Endothelial cell (in vitro differentiated cells): ENCODE measurements at regions not wholly inside any gene's neighbourhood (a gene's known extent, or its start where the extent isn't known, plus 50 kb on each side); places are given as distances from the start of the nearest gene placed in this dataset.

Source experiments
- DNase-seq: peaks from one replicate; pipeline ENCODE4 v3.0.0; 2021; ENCODE audit warnings: low spot score
- H3K27ac Mint-ChIP-seq: one replicate; pipeline ENCODE4 v1.8.0; 2021; ENCODE audit warnings: mixed read lengths, inconsistent platforms; ENCODE audit not compliant: unreplicated experiment
- H3K27me3 Mint-ChIP-seq: one replicate; pipeline ENCODE4 v1.8.0; 2021; ENCODE audit warnings: mild to moderate bottlenecking, moderate library complexity, mixed read lengths, inconsistent platforms; ENCODE audit not compliant: unreplicated experiment
- H3K36me3 Mint-ChIP-seq: one replicate; pipeline ENCODE4 v1.8.0; 2021; ENCODE audit warnings: mild to moderate bottlenecking, low read depth, mixed read lengths, inconsistent platforms; ENCODE audit not compliant: unreplicated experiment
- H3K4me1 Mint-ChIP-seq: one replicate; pipeline ENCODE4 v1.8.0; 2021; ENCODE audit warnings: mild to moderate bottlenecking, mixed read lengths, inconsistent platforms; ENCODE audit not compliant: unreplicated experiment
- H3K4me3 Mint-ChIP-seq: one replicate; pipeline ENCODE4 v1.8.0; 2021; ENCODE audit warnings: mild to moderate bottlenecking, mixed read lengths, inconsistent platforms; ENCODE audit not compliant: unreplicated experiment
- H3K9me3 Mint-ChIP-seq: one replicate; pipeline ENCODE4 v1.8.0; 2021; ENCODE audit warnings: mixed read lengths, inconsistent platforms; ENCODE audit not compliant: unreplicated experiment
- CTCF ChIP-seq: fragments of 200-600 bp; sonication (generic); IDR thresholded peaks from one replicate; pipeline ENCODE4 v1.5.0; 2021; ENCODE audit warnings: antibody characterized with exemption; ENCODE audit not compliant: unreplicated experiment

DNA sequence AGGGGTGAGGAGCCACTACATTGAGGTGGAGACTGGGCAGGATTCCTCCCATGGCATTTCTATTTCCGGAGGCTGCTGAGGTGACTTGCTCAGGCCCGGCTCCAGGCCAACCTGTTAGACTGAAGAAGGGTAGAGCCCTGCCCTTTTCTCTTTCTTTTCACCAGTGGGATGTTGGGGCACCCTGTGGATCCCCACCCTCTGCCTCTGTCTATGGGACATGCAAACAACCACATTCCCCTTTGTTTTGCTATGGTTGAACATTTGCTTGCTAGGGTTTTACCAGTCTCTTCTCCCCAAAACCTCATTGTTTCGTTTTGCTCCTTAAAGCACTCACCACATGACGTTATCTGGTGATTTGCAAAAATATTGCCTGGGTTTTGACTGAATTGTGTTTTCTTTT is 183.3 kb downstream of the ARL4C start:
- H3K4me1 Mint-ChIP-seq = no peaks in the 10 kb centered on the region
- H3K27ac Mint-ChIP-seq = no peak overlapping the region
- no peak overlapping the region for H3K4me3 Mint-ChIP-seq
- no peak for DNase-seq
- H3K27me3 Mint-ChIP-seq = no peaks in the 10 kb centered on the region
- H3K9me3 Mint-ChIP-seq = no peaks in the 10 kb centered on the region
- H3K36me3 Mint-ChIP-seq = no peaks in the 10 kb centered on the region
- TF ChIP-seq CTCF = no peak

GRCh38 chr2:234310166-234310565 is 186.7 kb downstream of the ARL4C start:
- Mint-ChIP-seq H3K27ac (no peak overlapping the region), H3K27me3 (no peaks in the 10 kb centered on the region), H3K4me3 (no peak overlapping the region)

GRCh38 chr2:234309431-234309830 is 187.4 kb downstream of the ARL4C start:
- TF ChIP-seq CTCF = no peak
- no peak overlapping the region for H3K27ac Mint-ChIP-seq
- H3K27me3 Mint-ChIP-seq = no peaks in the 10 kb centered on the region
- no peaks in the 10 kb centered on the region for H3K9me3 Mint-ChIP-seq
- H3K4me1 Mint-ChIP-seq = peaks cover 8% of the 10 kb centered on the region
- no peaks in the 10 kb centered on the region for H3K36me3 Mint-ChIP-seq
- H3K4me3 Mint-ChIP-seq = no peak overlapping the region
- DNase-seq = no peak

More at GRCh38 chr2:234310166-234310565, 186.7 kb downstream of the ARL4C start:
- no peak for DNase-seq
- peaks cover 5% of the 10 kb centered on the region for H3K4me1 Mint-ChIP-seq
- no peaks in the 10 kb centered on the region for H3K9me3 Mint-ChIP-seq
- TF ChIP-seq CTCF = no peak
- H3K36me3 Mint-ChIP-seq = no peaks in the 10 kb centered on the region

DNA sequence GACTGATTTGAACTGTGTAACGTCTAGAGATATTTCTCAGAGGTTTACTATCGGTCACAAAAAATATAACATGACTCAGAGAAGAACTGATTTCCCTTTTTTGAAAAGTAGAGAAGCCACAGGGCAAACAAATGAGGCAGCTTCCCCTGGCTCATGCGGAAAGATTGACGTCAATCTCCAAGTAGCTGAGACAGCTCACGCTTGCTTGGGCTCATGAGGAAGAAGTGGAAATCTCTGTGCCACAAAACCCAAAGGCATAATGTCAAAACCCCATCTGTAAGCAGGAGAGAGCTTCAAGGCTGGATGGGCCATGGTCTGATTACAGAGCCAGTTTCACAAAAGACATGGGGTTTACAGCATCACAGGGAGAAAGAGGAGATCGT is 188.1 kb downstream of the ARL4C start:
- TF ChIP-seq CTCF = no peak
- no peaks in the 10 kb centered on the region for H3K27me3 Mint-ChIP-seq
- DNase-seq = no peak
- no peaks in the 10 kb centered on the region for H3K36me3 Mint-ChIP-seq
- peaks cover 8% of the 10 kb centered on the region for H3K4me1 Mint-ChIP-seq
- H3K4me3 Mint-ChIP-seq = no peak overlapping the region
- no peaks in the 10 kb centered on the region for H3K9me3 Mint-ChIP-seq
- no peak overlapping the region for H3K27ac Mint-ChIP-seq

DNA sequence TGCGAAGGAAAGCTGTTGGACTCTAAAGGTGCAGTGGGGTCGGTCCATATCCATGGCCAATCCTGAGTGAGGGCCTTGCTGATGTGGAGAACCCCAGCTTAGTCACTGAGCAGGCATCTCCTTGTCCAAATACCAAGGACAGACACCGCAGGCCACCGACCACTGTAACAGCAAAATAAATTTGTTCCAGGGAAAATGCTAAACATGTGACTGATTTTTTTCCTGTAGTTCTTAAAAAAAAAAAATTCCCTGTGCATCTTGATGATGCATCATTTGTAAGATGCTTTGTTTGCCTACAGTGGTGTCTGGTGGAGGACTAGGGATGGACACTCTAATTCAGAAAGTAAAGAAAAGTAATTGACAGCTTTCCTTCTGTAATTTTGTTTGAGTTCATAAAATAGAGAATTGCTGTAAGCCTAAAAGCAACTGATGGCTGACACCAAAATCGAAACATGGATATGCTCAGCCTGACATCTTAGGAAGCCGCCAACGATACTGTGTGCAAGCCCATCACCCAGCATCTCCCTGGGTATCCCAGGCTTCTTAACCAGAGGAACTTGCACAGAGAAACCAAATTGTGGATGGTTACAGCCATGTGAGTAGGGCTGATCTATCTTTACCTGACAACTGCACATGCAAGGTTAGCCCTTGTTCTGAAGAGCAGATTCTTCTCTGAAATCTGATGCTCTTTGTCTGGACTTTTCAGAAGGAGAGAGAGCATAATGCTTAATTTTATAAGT is 188.6 kb downstream of the ARL4C start:
- no peaks in the 10 kb centered on the region for H3K36me3 Mint-ChIP-seq
- DNase-seq = no peak
- H3K4me1 Mint-ChIP-seq = peaks cover 8% of the 10 kb centered on the region
- no peaks in the 10 kb centered on the region for H3K27me3 Mint-ChIP-seq
- H3K27ac Mint-ChIP-seq = no peak overlapping the region
- no peak overlapping the region for H3K4me3 Mint-ChIP-seq
- no peaks in the 10 kb centered on the region for H3K9me3 Mint-ChIP-seq
- no peak for TF ChIP-seq CTCF
